ENCODE measurements at regions not wholly inside any gene's neighbourhood (a gene's known extent, or its start where the extent isn't known, plus 50 kb on each side); places are given as distances from the start of the nearest gene placed in this dataset.

GRCh38 chr4:38582889-38583470 lies 81.0 kb upstream of the KLF3 start:
- TF ChIP-seq GATA3 (IDR thresholded peaks at IDR 0.05; ENCODE audit: low read depth, low read length), result no peak
- no peak for TF ChIP-seq GATA2 (IDR thresholded peaks at IDR 0.05; ENCODE audit: low read depth, low read length)

Data from SH-SY5Y (cell line).